ENCODE measurements at regions not wholly inside any gene's neighbourhood (a gene's known extent, or its start where the extent isn't known, plus 50 kb on each side); places are given as distances from the start of the nearest gene placed in this dataset.

DNA sequence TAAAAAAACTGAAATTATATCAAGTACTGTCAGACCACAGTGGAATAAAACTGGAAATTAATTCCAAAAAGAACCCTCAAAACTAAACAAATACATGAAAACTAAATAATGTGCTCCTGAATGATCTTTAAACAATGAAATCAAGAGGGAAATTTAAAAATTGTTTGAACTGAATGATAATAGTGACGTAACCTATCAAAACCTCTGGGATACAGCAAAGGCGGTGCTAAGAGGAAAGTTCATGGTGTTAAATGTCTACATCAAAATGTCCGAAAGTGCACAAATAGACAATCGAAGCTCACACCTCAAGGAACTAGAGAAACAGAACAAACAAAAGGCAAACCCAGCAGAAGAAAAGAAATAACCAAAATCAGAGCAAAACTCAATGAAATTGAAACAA is 70.8 kb upstream of the TUBA3C start:
- Histone ChIP-seq H3K36me3 (no peaks in the 10 kb centered on the region), H3K9me3 (no peaks in the 10 kb centered on the region), H3K4me3 (no peak overlapping the region), H3K4me1 (replicated peaks) (no peaks in the 10 kb centered on the region), H3K27ac (no peak overlapping the region), H3K27me3 (replicated peaks; ENCODE audit: insufficient read depth) (no peaks in the 10 kb centered on the region)
- DNase-seq (ENCODE audit: low spot score): no peak
- TF ChIP-seq POLR2AphosphoS5 (IDR thresholded peaks at IDR 0.05) (no peak), POLR2A (IDR thresholded peaks at IDR 0.05) (no peak)
- TF ChIP-seq, protein P1, sequence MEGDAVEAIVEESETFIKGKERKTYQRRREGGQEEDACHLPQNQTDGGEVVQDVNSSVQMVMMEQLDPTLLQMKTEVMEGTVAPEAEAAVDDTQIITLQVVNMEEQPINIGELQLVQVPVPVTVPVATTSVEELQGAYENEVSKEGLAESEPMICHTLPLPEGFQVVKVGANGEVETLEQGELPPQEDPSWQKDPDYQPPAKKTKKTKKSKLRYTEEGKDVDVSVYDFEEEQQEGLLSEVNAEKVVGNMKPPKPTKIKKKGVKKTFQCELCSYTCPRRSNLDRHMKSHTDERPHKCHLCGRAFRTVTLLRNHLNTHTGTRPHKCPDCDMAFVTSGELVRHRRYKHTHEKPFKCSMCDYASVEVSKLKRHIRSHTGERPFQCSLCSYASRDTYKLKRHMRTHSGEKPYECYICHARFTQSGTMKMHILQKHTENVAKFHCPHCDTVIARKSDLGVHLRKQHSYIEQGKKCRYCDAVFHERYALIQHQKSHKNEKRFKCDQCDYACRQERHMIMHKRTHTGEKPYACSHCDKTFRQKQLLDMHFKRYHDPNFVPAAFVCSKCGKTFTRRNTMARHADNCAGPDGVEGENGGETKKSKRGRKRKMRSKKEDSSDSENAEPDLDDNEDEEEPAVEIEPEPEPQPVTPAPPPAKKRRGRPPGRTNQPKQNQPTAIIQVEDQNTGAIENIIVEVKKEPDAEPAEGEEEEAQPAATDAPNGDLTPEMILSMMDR (IDR thresholded peaks at IDR 0.05): no peak
- 75% methylated on average over 4 of the region's 4 CpGs for WGBS
- intact Hi-C loops (cut with DNase I): no loop called here

DNA sequence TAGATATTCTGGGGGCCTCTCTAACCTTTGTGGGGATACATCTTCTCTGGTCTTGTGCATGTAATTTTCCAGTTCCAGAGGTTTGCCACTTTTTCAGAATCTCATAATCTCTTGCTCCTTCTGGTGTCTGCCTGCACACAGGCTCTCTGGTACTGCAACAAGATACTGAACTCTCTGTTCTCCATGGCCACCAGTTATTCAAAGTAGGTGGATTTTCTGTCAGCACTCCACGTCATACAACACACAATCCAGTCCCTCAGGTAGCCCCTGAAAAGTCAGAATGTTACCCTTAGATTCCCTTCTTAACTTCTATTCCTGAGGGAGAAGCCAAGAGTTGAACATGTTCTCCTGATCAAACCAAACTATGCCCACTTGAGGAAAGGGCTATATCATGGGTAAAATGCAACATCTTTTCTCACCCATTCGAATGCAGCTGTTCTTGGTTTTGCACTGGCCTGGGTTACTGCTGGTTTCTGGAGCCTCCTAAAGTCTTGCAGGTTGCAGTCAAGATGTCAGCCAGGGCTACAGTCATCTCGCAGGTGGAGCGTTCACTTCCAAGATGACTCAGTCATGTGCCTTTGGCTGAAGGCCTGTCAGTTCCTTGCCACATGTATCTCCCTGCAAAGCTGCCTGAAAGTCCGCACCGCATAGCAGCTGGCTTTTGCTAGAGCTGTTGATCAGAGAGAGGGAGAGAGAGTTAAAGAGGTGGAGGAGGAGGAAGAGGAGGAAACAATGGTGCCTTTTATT is 57.7 kb upstream of the TUBA3C start:
- H3K27ac ChIP-seq: no peak overlapping the region
- no peaks in the 10 kb centered on the region for H3K36me3 ChIP-seq
- H3K27me3 ChIP-seq (replicated peaks; ENCODE audit: insufficient read depth): no peaks in the 10 kb centered on the region
- no peaks in the 10 kb centered on the region for H3K4me1 ChIP-seq (replicated peaks)
- no peak for DNase-seq (ENCODE audit: low spot score)
- intact Hi-C loops (cut with DNase I): no loop called here
- WGBS: 65% methylated on average over 6 of the region's 6 CpGs
- no peak overlapping the region for H3K4me3 ChIP-seq
- H3K9me3 ChIP-seq: no peaks in the 10 kb centered on the region
- TF ChIP-seq POLR2AphosphoS5 (IDR thresholded peaks at IDR 0.05): no peak
- TF ChIP-seq POLR2A (IDR thresholded peaks at IDR 0.05): no peak
- TF ChIP-seq, protein P1 (IDR thresholded peaks at IDR 0.05): no peak
